Glutamatergic neuron (in vitro differentiated cells): ENCODE measurements at regions not wholly inside any gene's neighbourhood (a gene's known extent, or its start where the extent isn't known, plus 50 kb on each side); places are given as distances from the start of the nearest gene placed in this dataset.
"Not testable (repeated sequence)": the region's sequence is repeated elsewhere in the genome, so short reads cannot be mapped to it uniquely, and the experiment has no call there.

ENCODE experiments used
- DNase-seq: peaks from one replicate; pipeline ENCODE4 v3.0.0; 2022
- H3K27ac Mint-ChIP-seq: one replicate; pipeline ENCODE4 v1.8.0; 2020; ENCODE audit warnings: mild to moderate bottlenecking, mixed read lengths, inconsistent platforms; ENCODE audit not compliant: unreplicated experiment
- H3K27me3 Mint-ChIP-seq: one replicate; pipeline ENCODE4 v1.8.0; 2020; ENCODE audit warnings: mild to moderate bottlenecking, moderate library complexity, mixed read lengths, inconsistent platforms; ENCODE audit not compliant: unreplicated experiment
- H3K36me3 Mint-ChIP-seq: one replicate; pipeline ENCODE4 v1.8.0; 2020; ENCODE audit warnings: mild to moderate bottlenecking, mixed read lengths, inconsistent platforms; ENCODE audit not compliant: unreplicated experiment
- H3K4me1 Mint-ChIP-seq: one replicate; pipeline ENCODE4 v1.8.0; 2020; ENCODE audit warnings: mild to moderate bottlenecking, low read depth, mixed read lengths, inconsistent platforms; ENCODE audit not compliant: unreplicated experiment
- H3K4me3 Mint-ChIP-seq: one replicate; pipeline ENCODE4 v1.8.0; 2020; ENCODE audit warnings: mild to moderate bottlenecking, mixed read lengths, inconsistent platforms; ENCODE audit not compliant: unreplicated experiment
- H3K9me3 Mint-ChIP-seq: one replicate; pipeline ENCODE4 v1.8.0; 2020; ENCODE audit warnings: mild to moderate bottlenecking, moderate library complexity, mixed read lengths, inconsistent platforms; ENCODE audit not compliant: unreplicated experiment
- CTCF ChIP-seq: fragments of 200-600 bp; sonication (generic); IDR thresholded peaks from one replicate; pipeline ENCODE4 v1.5.0; 2021; ENCODE audit not compliant: partially characterized antibody, unreplicated experiment

- no peak for DNase-seq
- Mint-ChIP-seq H3K9me3 (no peaks in the 10 kb centered on the region), H3K4me3 (no peak overlapping the region), H3K27ac (no peak overlapping the region), H3K4me1 (peaks cover 6% of the 10 kb centered on the region), H3K27me3 (no peaks in the 10 kb centered on the region), H3K36me3 (no peaks in the 10 kb centered on the region)
- no peak for TF ChIP-seq CTCF
These were observed 60.0 kb upstream of the SERP2 start for GRCh38 chr13:44313674-44314073.

GRCh38 chr13:44314160-44314559 is 59.5 kb upstream of the SERP2 start:
- H3K4me3 Mint-ChIP-seq, H3K36me3 Mint-ChIP-seq, H3K9me3 Mint-ChIP-seq, H3K27ac Mint-ChIP-seq, DNase-seq, H3K27me3 Mint-ChIP-seq, H3K4me1 Mint-ChIP-seq: not testable (repeated sequence)

GRCh38 chr13:44317752-44318151 is 55.9 kb upstream of the SERP2 start:
- Mint-ChIP-seq H3K9me3 (no peaks in the 10 kb centered on the region), H3K27me3 (no peaks in the 10 kb centered on the region), H3K27ac (no peak overlapping the region), H3K4me3 (no peak overlapping the region), H3K36me3 (no peaks in the 10 kb centered on the region), H3K4me1 (no peaks in the 10 kb centered on the region)
- TF ChIP-seq CTCF = no peak
- DNase-seq = no peak

- no peaks in the 10 kb centered on the region for H3K27me3 Mint-ChIP-seq
- H3K27ac Mint-ChIP-seq = no peak overlapping the region
- no peak for TF ChIP-seq CTCF
- DNase-seq = no peak
- H3K9me3 Mint-ChIP-seq = no peaks in the 10 kb centered on the region
- H3K4me3 Mint-ChIP-seq = no peak overlapping the region
- H3K4me1 Mint-ChIP-seq = no peaks in the 10 kb centered on the region
- H3K36me3 Mint-ChIP-seq = no peaks in the 10 kb centered on the region
These were observed 55.5 kb upstream of the SERP2 start for GRCh38 chr13:44318161-44318560.

GRCh38 chr13:44320611-44321010 is 53.0 kb upstream of the SERP2 start:
- H3K4me3 Mint-ChIP-seq = no peak overlapping the region
- no peaks in the 10 kb centered on the region for H3K36me3 Mint-ChIP-seq
- H3K27ac Mint-ChIP-seq = no peak overlapping the region
- no peak for TF ChIP-seq CTCF
- no peaks in the 10 kb centered on the region for H3K9me3 Mint-ChIP-seq
- no peaks in the 10 kb centered on the region for H3K4me1 Mint-ChIP-seq
- DNase-seq = no peak
- no peaks in the 10 kb centered on the region for H3K27me3 Mint-ChIP-seq

- Mint-ChIP-seq H3K4me3 (no peak overlapping the region), H3K27me3 (no peaks in the 10 kb centered on the region), H3K4me1 (no peaks in the 10 kb centered on the region), H3K36me3 (no peaks in the 10 kb centered on the region), H3K27ac (no peak overlapping the region), H3K9me3 (no peaks in the 10 kb centered on the region)
- no peak for TF ChIP-seq CTCF
- DNase-seq = no peak
These were observed 51.7 kb upstream of the SERP2 start for GRCh38 chr13:44321961-44322360.
